HK-2 (cell line): ENCODE measurements at regions not wholly inside any gene's neighbourhood (a gene's known extent, or its start where the extent isn't known, plus 50 kb on each side); places are given as distances from the start of the nearest gene placed in this dataset.
A peak's percentile ranks its signal among the peaks of the same experiment; 100 is the strongest.

ENCODE experiments used
- DNase-seq: peaks from one replicate; pipeline ENCODE4 v3.0.0-alpha.2; 2018; ENCODE audit not compliant: unreplicated experiment

- DNase-seq = no peak
Observed at GRCh38 chr12:91793676-91794075, 352.0 kb downstream of the BTG1 start.

- no peak for DNase-seq
Observed at GRCh38 chr12:91792597-91792996, 353.0 kb downstream of the BTG1 start.

- no peak for DNase-seq
Observed at GRCh38 chr12:91786499-91787272, 359.0 kb downstream of the BTG1 start.

GRCh38 chr12:91785655-91786498 lies 359.8 kb downstream of the BTG1 start:
- DNase-seq = no peak

GRCh38 chr12:91781114-91781513 lies 364.5 kb downstream of the BTG1 start:
- DNase-seq = no peak

- peak; percentile 53 for DNase-seq
Observed at GRCh38 chr12:91778938-91779400, 366.7 kb downstream of the BTG1 start.

- DNase-seq = no peak
Observed at GRCh38 chr12:91778091-91778832, 367.4 kb downstream of the BTG1 start.

- DNase-seq = peak; percentile 6
Observed at GRCh38 chr12:91777268-91777992, 368.2 kb downstream of the BTG1 start.

GRCh38 chr12:91774434-91774921 lies 371.2 kb downstream of the BTG1 start:
- DNase-seq = no peak

- no peak for DNase-seq
Observed at GRCh38 chr12:91773749-91774429, 371.8 kb downstream of the BTG1 start.

- DNase-seq = no peak
Observed at GRCh38 chr12:91772411-91772810, 373.2 kb downstream of the BTG1 start.

- DNase-seq = no peak
Observed at GRCh38 chr12:91769736-91770135, 375.9 kb downstream of the BTG1 start.

- DNase-seq = no peak
Observed at GRCh38 chr12:91767237-91767636, 378.4 kb downstream of the BTG1 start.

- no peak for DNase-seq
Observed at GRCh38 chr12:91766454-91766853, 379.2 kb downstream of the BTG1 start.

- DNase-seq = no peak
Observed at GRCh38 chr12:91763654-91764370, 381.8 kb downstream of the BTG1 start.

- no peak for DNase-seq
Observed at GRCh38 chr12:91753649-91754048, 392.0 kb downstream of the BTG1 start.

- no peak for DNase-seq
Observed at GRCh38 chr12:91746976-91747375, 398.7 kb downstream of the BTG1 start.

GRCh38 chr12:91744597-91744996 lies 401.0 kb downstream of the BTG1 start:
- DNase-seq = no peak

GRCh38 chr12:91743704-91744321 lies 401.8 kb downstream of the BTG1 start:
- no peak for DNase-seq

GRCh38 chr12:91743280-91743679 lies 402.4 kb downstream of the BTG1 start:
- no peak for DNase-seq
